ENCODE measurements at regions not wholly inside any gene's neighbourhood (a gene's known extent, or its start where the extent isn't known, plus 50 kb on each side); places are given as distances from the start of the nearest gene placed in this dataset.

- no peaks in the 10 kb centered on the region for H3K36me3 Mint-ChIP-seq (ENCODE audit: insufficient read depth in 2 of 2)
- DNase-seq (no peak), ATAC-seq (replicated peaks in 1 of 2) (no peak)
- H3K9me3 Mint-ChIP-seq: peaks cover 0 to 1% of the 10 kb centered on the region in 2 donors
- H3K27me3 Mint-ChIP-seq (ENCODE audit: low read depth): peaks cover 11% of the 10 kb centered on the region
- H3K4me3 Mint-ChIP-seq: no peak overlapping the region
- H3K4me1 Mint-ChIP-seq (ENCODE audit: low read depth): no peaks in the 10 kb centered on the region
- H3K27ac Mint-ChIP-seq: no peak overlapping the region
These were observed 85.0 kb upstream of the GALNT15 start for GRCh38 chr3:16089521-16089920.

GRCh38 chr3:16090024-16090423, 84.5 kb upstream of the GALNT15 start:
- Mint-ChIP-seq H3K4me1 (ENCODE audit: low read depth) (no peaks in the 10 kb centered on the region), H3K27me3 (ENCODE audit: low read depth) (peaks cover 11% of the 10 kb centered on the region), H3K4me3 (no peak overlapping the region), H3K27ac (no peak overlapping the region), H3K36me3 (ENCODE audit: insufficient read depth in 2 of 2) (no peaks in the 10 kb centered on the region), H3K9me3 (no peaks in the 10 kb centered on the region)
- DNase-seq (no peak), ATAC-seq (replicated peaks in 1 of 2) (no peak)

GRCh38 chr3:16090706-16091105, 83.8 kb upstream of the GALNT15 start:
- no peak for ATAC-seq (replicated peaks in 1 of 2)
- Mint-ChIP-seq H3K27ac (no peak overlapping the region), H3K4me3 (no peak overlapping the region), H3K9me3 (no peaks in the 10 kb centered on the region), H3K4me1 (ENCODE audit: low read depth) (no peaks in the 10 kb centered on the region), H3K27me3 (ENCODE audit: low read depth) (peaks cover 11% of the 10 kb centered on the region), H3K36me3 (ENCODE audit: insufficient read depth in 2 of 2) (no peaks in the 10 kb centered on the region)
- no peak for DNase-seq

- Mint-ChIP-seq H3K27me3 (ENCODE audit: low read depth) (peaks cover 11% of the 10 kb centered on the region), H3K9me3 (no peaks in the 10 kb centered on the region), H3K4me3 (no peak overlapping the region), H3K27ac (no peak overlapping the region), H3K36me3 (ENCODE audit: insufficient read depth in 2 of 2) (no peaks in the 10 kb centered on the region), H3K4me1 (ENCODE audit: low read depth) (no peaks in the 10 kb centered on the region)
- DNase-seq (no peak), ATAC-seq (replicated peaks in 1 of 2) (no peak)
These were observed 81.6 kb upstream of the GALNT15 start for GRCh38 chr3:16092923-16093322.

GRCh38 chr3:16101295-16102186, 72.9 kb upstream of the GALNT15 start:
- ATAC-seq (replicated peaks in 1 of 2) (peak; percentile 51 to 71), DNase-seq (peak; percentile 5 to 16)
- Mint-ChIP-seq H3K27me3 (ENCODE audit: low read depth) (peaks cover 24% of the 10 kb centered on the region), H3K36me3 (ENCODE audit: insufficient read depth in 2 of 2) (peaks cover 0 to 3% of the 10 kb centered on the region in 2 donors), H3K9me3 (peaks cover 3 to 4% of the 10 kb centered on the region in 2 donors), H3K27ac (no peak overlapping the region), H3K4me1 (ENCODE audit: low read depth) (peaks cover 7% of the 10 kb centered on the region), H3K4me3 (no peak overlapping the region)

GRCh38 chr3:16102187-16102561, 72.3 kb upstream of the GALNT15 start:
- Mint-ChIP-seq H3K4me3 (no peak overlapping the region), H3K9me3 (peaks cover 3 to 6% of the 10 kb centered on the region in 2 donors), H3K27ac (no peak overlapping the region), H3K36me3 (ENCODE audit: insufficient read depth in 2 of 2) (peaks cover 0 to 3% of the 10 kb centered on the region in 2 donors), H3K4me1 (ENCODE audit: low read depth) (peaks cover 7% of the 10 kb centered on the region), H3K27me3 (ENCODE audit: low read depth) (peaks cover 24% of the 10 kb centered on the region)
- ATAC-seq (replicated peaks in 1 of 2): no peak
- no peak for DNase-seq

- Mint-ChIP-seq H3K4me1 (ENCODE audit: low read depth) (peaks cover 7% of the 10 kb centered on the region), H3K27ac (no peak overlapping the region), H3K9me3 (peaks cover 8 to 9% of the 10 kb centered on the region in 2 donors), H3K27me3 (ENCODE audit: low read depth) (peaks cover 24% of the 10 kb centered on the region), H3K36me3 (ENCODE audit: insufficient read depth in 2 of 2) (peaks cover 0 to 6% of the 10 kb centered on the region in 2 donors), H3K4me3 (no peak overlapping the region)
- DNase-seq (no peak), ATAC-seq (replicated peaks in 1 of 2) (no peak)
These were observed 71.5 kb upstream of the GALNT15 start for GRCh38 chr3:16102905-16103364.

GRCh38 chr3:16103472-16103871, 71.0 kb upstream of the GALNT15 start:
- no peak overlapping the region for H3K27ac Mint-ChIP-seq
- peaks cover 7% of the 10 kb centered on the region for H3K4me1 Mint-ChIP-seq (ENCODE audit: low read depth)
- H3K9me3 Mint-ChIP-seq: peaks cover 7 to 8% of the 10 kb centered on the region in 2 donors
- H3K4me3 Mint-ChIP-seq: no peak overlapping the region
- H3K36me3 Mint-ChIP-seq (ENCODE audit: insufficient read depth in 2 of 2): peaks cover 0 to 6% of the 10 kb centered on the region in 2 donors
- ATAC-seq (replicated peaks in 1 of 2) (no peak), DNase-seq (no peak)
- peaks cover 24% of the 10 kb centered on the region for H3K27me3 Mint-ChIP-seq (ENCODE audit: low read depth)

- Mint-ChIP-seq H3K36me3 (ENCODE audit: insufficient read depth in 2 of 2) (peaks cover 0 to 6% of the 10 kb centered on the region in 2 donors), H3K9me3 (peaks cover 7 to 8% of the 10 kb centered on the region in 2 donors), H3K4me3 (no peak overlapping the region), H3K27ac (no peak overlapping the region), H3K27me3 (ENCODE audit: low read depth) (peaks cover 24% of the 10 kb centered on the region), H3K4me1 (ENCODE audit: low read depth) (peaks cover 7% of the 10 kb centered on the region)
- no peak for DNase-seq
- ATAC-seq (replicated peaks in 1 of 2): no peak
These were observed 70.3 kb upstream of the GALNT15 start for GRCh38 chr3:16104156-16104555.

GRCh38 chr3:16106050-16106449, 68.4 kb upstream of the GALNT15 start:
- Mint-ChIP-seq H3K4me1 (ENCODE audit: low read depth) (peaks cover 7% of the 10 kb centered on the region), H3K9me3 (peaks cover 7 to 11% of the 10 kb centered on the region in 2 donors), H3K4me3 (no peak overlapping the region), H3K27me3 (ENCODE audit: low read depth) (peaks cover 24% of the 10 kb centered on the region), H3K36me3 (ENCODE audit: insufficient read depth in 2 of 2) (peaks cover 0 to 6% of the 10 kb centered on the region in 2 donors), H3K27ac (no peak overlapping the region)
- no peak for DNase-seq
- ATAC-seq (replicated peaks in 1 of 2): no peak

- Mint-ChIP-seq H3K27me3 (ENCODE audit: low read depth) (peaks cover 10% of the 10 kb centered on the region), H3K4me3 (no peak overlapping the region), H3K27ac (no peak overlapping the region), H3K4me1 (ENCODE audit: low read depth) (no peaks in the 10 kb centered on the region), H3K9me3 (peaks cover 6 to 9% of the 10 kb centered on the region in 2 donors), H3K36me3 (ENCODE audit: insufficient read depth in 2 of 2) (peaks cover 0 to 3% of the 10 kb centered on the region in 2 donors)
- ATAC-seq (replicated peaks in 1 of 2) (no peak), DNase-seq (no peak)
These were observed 66.1 kb upstream of the GALNT15 start for GRCh38 chr3:16108424-16108823.

GRCh38 chr3:16109929-16110328, 64.6 kb upstream of the GALNT15 start:
- H3K9me3 Mint-ChIP-seq: peaks cover 8 to 9% of the 10 kb centered on the region in 2 donors
- H3K36me3 Mint-ChIP-seq (ENCODE audit: insufficient read depth in 2 of 2): peaks cover 0 to 3% of the 10 kb centered on the region in 2 donors
- peaks cover 3% of the 10 kb centered on the region for H3K4me1 Mint-ChIP-seq (ENCODE audit: low read depth)
- no peak for DNase-seq
- H3K27ac Mint-ChIP-seq: no peak overlapping the region
- peaks cover 4% of the 10 kb centered on the region for H3K27me3 Mint-ChIP-seq (ENCODE audit: low read depth)
- no peak overlapping the region for H3K4me3 Mint-ChIP-seq
- no peak for ATAC-seq (replicated peaks in 1 of 2)

GRCh38 chr3:16112910-16113504, 61.5 kb upstream of the GALNT15 start:
- Mint-ChIP-seq H3K9me3 (peaks cover 4% of the 10 kb centered on the region in 2 donors), H3K36me3 (ENCODE audit: insufficient read depth in 2 of 2) (no peaks in the 10 kb centered on the region), H3K4me1 (ENCODE audit: low read depth) (peaks cover 3% of the 10 kb centered on the region), H3K27me3 (ENCODE audit: low read depth) (no peaks in the 10 kb centered on the region), H3K4me3 (no peak overlapping the region), H3K27ac (no peak overlapping the region)
- DNase-seq (no peak), ATAC-seq (replicated peaks in 1 of 2) (no peak)
